PC-9 (cell line): ENCODE measurements at regions not wholly inside any gene's neighbourhood (a gene's known extent, or its start where the extent isn't known, plus 50 kb on each side); places are given as distances from the start of the nearest gene placed in this dataset.
"Not testable (repeated sequence)": the region's sequence is repeated elsewhere in the genome, so short reads cannot be mapped to it uniquely, and the experiment has no call there.

Experiments
- BruUV-seq: library from RNA; stranded (reverse); fragments of 400-500 nt; replicated peaks from 2 replicates; lab custom pipeline; 2021; lab: Mats Ljungman, UMichigan
- CTCF ChIA-PET: fragments of 300-600 bp; sonication (Branson Sonifier 250); formaldehyde crosslinking; loops from one replicate; lab custom pipeline; 2022; ENCODE audit warnings: antibody characterized with exemption; lab: Charles Lee
- POLR2A ChIA-PET: fragments of 300-600 bp; sonication (Branson Sonifier 250); formaldehyde crosslinking; loops from one replicate; lab custom pipeline; 2022; ENCODE audit warnings: antibody characterized with exemption; ENCODE audit not compliant: unreplicated experiment; lab: Charles Lee
- DNase-seq, 2 experiments: peaks; one replicate each; pipeline versions ENCODE4 v3.0.0 to v3.0.0-alpha.2; 2015 to 2022; ENCODE audit warnings: mixed read lengths in 1 of 2
- H2AFZ ChIP-seq: fragments of 200-600 bp; sonication (generic); 2 replicates; pipeline ENCODE4 v1.8.1; 2017; ENCODE audit warnings: antibody characterized with exemption
- H3F3A ChIP-seq: fragments of 200-600 bp; sonication (generic); 2 replicates; pipeline ENCODE4 v1.8.1; 2017; ENCODE audit warnings: antibody characterized with exemption, mild to moderate bottlenecking, low read depth; ENCODE audit not compliant: insufficient read depth
- H3K27ac ChIP-seq: fragments of 200-600 bp; sonication (generic); 2 replicates; pipeline ENCODE4 v1.6.1; 2016; ENCODE audit warnings: mixed run types
- H3K27me3 ChIP-seq: fragments of 200-600 bp; sonication (generic); 2 replicates; pipeline ENCODE4 v1.6.1; 2016; ENCODE audit warnings: low read depth, mixed run types; ENCODE audit not compliant: insufficient read depth
- H3K36me3 ChIP-seq: fragments of 200-600 bp; sonication (generic); 2 replicates; pipeline ENCODE4 v1.6.1; 2016; ENCODE audit warnings: low read depth, mixed run types
- H3K4me1 ChIP-seq: fragments of 200-600 bp; sonication (generic); replicated peaks from 2 replicates; pipeline ENCODE4 v1.6.1; 2016; ENCODE audit warnings: mixed run types; ENCODE audit not compliant: insufficient read depth
- H3K4me2 ChIP-seq: fragments of 200-600 bp; sonication (generic); 2 replicates; pipeline ENCODE4 v1.6.1; 2017; ENCODE audit warnings: mixed run types
- H3K4me3 ChIP-seq: fragments of 200-600 bp; sonication (generic); 2 replicates; pipeline ENCODE4 v1.6.1; 2016; ENCODE audit warnings: mixed run types
- H3K79me2 ChIP-seq: fragments of 200-600 bp; sonication (generic); 2 replicates; pipeline ENCODE4 v1.6.1; 2017; ENCODE audit warnings: low read depth, mixed run types
- H3K9me2 ChIP-seq: fragments of 200-600 bp; sonication (generic); 2 replicates; pipeline ENCODE4 v1.8.1; 2017; ENCODE audit warnings: mild to moderate bottlenecking; ENCODE audit not compliant: insufficient read depth
- H3K9me3 ChIP-seq: fragments of 200-600 bp; sonication (generic); 2 replicates; pipeline ENCODE4 v1.8.1; 2016; ENCODE audit warnings: low read depth; ENCODE audit not compliant: insufficient read depth
- H4K20me1 ChIP-seq: fragments of 200-600 bp; sonication (generic); 2 replicates; pipeline ENCODE4 v1.8.1; 2017; ENCODE audit not compliant: insufficient read depth
- CTCF ChIP-seq: fragments of 200-600 bp; sonication (generic); conservative IDR thresholded peaks from 2 replicates; pipeline ENCODE4 v1.6.1; 2017; ENCODE audit warnings: mixed run types, antibody characterized with exemption, mild to moderate bottlenecking, moderate library complexity
- EZH2 ChIP-seq: fragments of 200-600 bp; sonication (generic); IDR thresholded peaks from 2 replicates; pipeline ENCODE4 v1.8.0; 2017; ENCODE audit warnings: antibody characterized with exemption, low read depth
- intact Hi-C: fragments of 100-400 bp; cut with micrococcal nuclease; formaldehyde crosslinking; loops from one replicate; pipeline ENCODE4 v1.10.0; 2022; ENCODE audit not compliant: unreplicated experiment

DNA sequence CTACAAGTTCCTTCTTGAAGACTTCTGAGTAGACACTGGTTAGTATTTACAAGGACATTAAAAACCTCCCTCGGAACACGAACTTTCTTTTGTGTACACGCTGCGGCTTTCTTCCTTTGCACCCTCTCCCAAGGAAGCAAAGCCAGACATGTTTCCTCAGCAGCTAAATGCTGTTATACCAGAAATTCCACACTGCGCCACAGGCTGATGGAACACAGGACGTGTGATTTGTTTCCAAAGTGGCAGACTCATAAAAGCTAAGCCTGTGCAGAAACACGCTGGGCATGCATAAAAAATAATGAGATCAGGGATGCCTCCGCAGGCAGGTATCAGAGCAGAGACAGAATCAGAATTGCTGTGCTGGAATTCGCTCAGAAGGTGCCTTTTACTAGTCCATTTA lies 73.0 kb upstream of the RGPD5 start:
- H3K27me3 ChIP-seq: no peaks in the 10 kb centered on the region
- intact Hi-C loops: no loop called here
- H2AFZ ChIP-seq: no peak overlapping the region
- no peaks in the 10 kb centered on the region for H3K36me3 ChIP-seq
- TF ChIP-seq CTCF (no peak), EZH2 (no peak)
- no peak overlapping the region for H3K27ac ChIP-seq
- H3K79me2 ChIP-seq: no peaks in the 10 kb centered on the region
- H3K4me2 ChIP-seq: no peak overlapping the region
- no peak for DNase-seq
- no peaks in the 10 kb centered on the region for H3K9me2 ChIP-seq
- no TSS peak for BruUV-seq
- no peaks in the 10 kb centered on the region for H3F3A ChIP-seq
- H4K20me1 ChIP-seq: no peaks in the 10 kb centered on the region
- H3K4me3 ChIP-seq: no peak overlapping the region
- no peaks in the 10 kb centered on the region for H3K9me3 ChIP-seq
- POLR2A ChIA-PET: interaction anchor here (0.6 kb wide), 1 partner anchor 111 kb away, joined by 27 read pairs; no protein-coding TSS in a partner anchor
- no peaks in the 10 kb centered on the region for H3K4me1 ChIP-seq
- CTCF ChIA-PET: no interaction called here

DNA sequence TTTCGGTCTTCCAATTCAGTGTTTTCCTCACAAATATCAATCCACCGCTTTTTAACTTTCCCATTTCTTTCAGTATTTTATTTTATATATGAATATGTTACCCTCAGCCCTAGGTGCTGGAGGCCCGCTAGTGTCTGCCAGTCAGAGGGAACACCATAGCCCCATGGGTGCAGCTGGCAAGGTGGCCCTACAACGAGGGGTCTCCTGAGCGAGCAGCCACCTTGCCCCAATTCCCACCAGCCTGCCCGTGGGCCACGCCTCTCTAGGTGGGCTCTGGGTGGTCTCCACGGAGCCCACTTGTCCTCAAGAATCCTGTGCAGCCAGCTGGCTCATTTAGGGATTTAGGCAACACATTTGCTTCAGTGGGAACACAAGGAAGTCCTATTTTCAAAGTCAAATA lies 72.5 kb upstream of the RGPD5 start:
- no peak for DNase-seq
- ChIA-PET CTCF (no interaction called here), POLR2A (interaction anchor here (0.6 kb wide), 1 partner anchor 112 kb away, joined by 27 read pairs; no protein-coding TSS in a partner anchor)
- no peaks in the 10 kb centered on the region for H3K9me2 ChIP-seq
- no peaks in the 10 kb centered on the region for H3K79me2 ChIP-seq
- H3K27me3 ChIP-seq: no peaks in the 10 kb centered on the region
- H3K4me3 ChIP-seq: no peak overlapping the region
- no peak overlapping the region for H3K27ac ChIP-seq
- H3K4me2 ChIP-seq: no peak overlapping the region
- no peaks in the 10 kb centered on the region for H3K36me3 ChIP-seq
- H3K9me3 ChIP-seq: no peaks in the 10 kb centered on the region
- intact Hi-C loops: no loop called here
- H2AFZ ChIP-seq: no peak overlapping the region
- TF ChIP-seq CTCF (no peak), EZH2 (no peak)
- no peaks in the 10 kb centered on the region for H3F3A ChIP-seq
- BruUV-seq: no TSS peak
- no peaks in the 10 kb centered on the region for H4K20me1 ChIP-seq
- no peaks in the 10 kb centered on the region for H3K4me1 ChIP-seq

- POLR2A ChIA-PET: interaction anchor here (0.6 kb wide), 1 partner anchor 112 kb away, joined by 27 read pairs; no protein-coding TSS in a partner anchor
- no peak for DNase-seq
- no TSS peak for BruUV-seq
- CTCF ChIA-PET: no interaction called here
- Histone ChIP-seq H3K27me3 (no peaks in the 10 kb centered on the region), H3K27ac (no peak overlapping the region), H3K9me3 (no peaks in the 10 kb centered on the region), H2AFZ (no peak overlapping the region), H3F3A (no peaks in the 10 kb centered on the region), H3K4me3 (no peak overlapping the region), H3K79me2 (no peaks in the 10 kb centered on the region), H3K36me3 (no peaks in the 10 kb centered on the region), H3K4me1 (no peaks in the 10 kb centered on the region), H3K4me2 (no peak overlapping the region), H4K20me1 (no peaks in the 10 kb centered on the region), H3K9me2 (no peaks in the 10 kb centered on the region)
- TF ChIP-seq CTCF (no peak), EZH2 (no peak)
- intact Hi-C loops: no loop called here
Measured at GRCh38 chr2:109722026-109722425, 72.1 kb upstream of the RGPD5 start.

- intact Hi-C loops, DNase-seq, BruUV-seq, H3K27me3 ChIP-seq, H3K79me2 ChIP-seq, H4K20me1 ChIP-seq, H3K9me3 ChIP-seq, H3K4me1 ChIP-seq, H3K36me3 ChIP-seq, H3K4me3 ChIP-seq, H3K9me2 ChIP-seq, H2AFZ ChIP-seq, H3K27ac ChIP-seq, H3K4me2 ChIP-seq, POLR2A ChIA-PET, CTCF ChIA-PET, H3F3A ChIP-seq: not testable (repeated sequence)
Measured at GRCh38 chr2:109722640-109723039, 71.5 kb upstream of the RGPD5 start.

DNA sequence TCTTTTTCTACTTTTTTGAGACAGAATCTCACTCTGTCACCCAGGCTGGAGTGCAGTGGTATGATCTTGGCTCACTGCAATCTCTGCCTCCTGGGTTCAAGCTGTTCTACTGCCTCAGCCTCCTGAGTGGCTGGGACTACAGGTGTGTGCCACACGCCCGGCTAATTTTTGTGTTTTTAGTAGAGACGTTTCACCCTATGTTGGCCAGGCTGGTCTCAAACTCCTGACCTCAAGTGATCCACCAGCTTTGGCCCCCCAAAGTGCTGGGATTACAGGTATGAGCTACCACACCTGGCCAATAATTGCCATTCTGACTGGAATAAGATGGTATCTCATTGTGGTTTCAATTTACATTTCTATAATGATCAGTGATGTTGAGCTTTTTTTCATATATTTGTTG lies 71.0 kb upstream of the RGPD5 start:
- H3K36me3 ChIP-seq, H2AFZ ChIP-seq, H3K4me3 ChIP-seq, H3K79me2 ChIP-seq, H3F3A ChIP-seq, H3K9me3 ChIP-seq, POLR2A ChIA-PET, H4K20me1 ChIP-seq, CTCF ChIA-PET, H3K9me2 ChIP-seq, intact Hi-C loops, H3K27me3 ChIP-seq, H3K4me2 ChIP-seq, DNase-seq, BruUV-seq, H3K27ac ChIP-seq, H3K4me1 ChIP-seq: not testable (repeated sequence)
